LoVo (cell line): ENCODE measurements at regions not wholly inside any gene's neighbourhood (a gene's known extent, or its start where the extent isn't known, plus 50 kb on each side); places are given as distances from the start of the nearest gene placed in this dataset.

Source experiments
- DNase-seq: peaks from one replicate; pipeline ENCODE4 v3.0.0-alpha.2; 2016; ENCODE audit warnings: low spot score

GRCh38 chr1:81699234-81699633, 101.5 kb upstream of the ADGRL2 start:
- DNase-seq = no peak

DNA sequence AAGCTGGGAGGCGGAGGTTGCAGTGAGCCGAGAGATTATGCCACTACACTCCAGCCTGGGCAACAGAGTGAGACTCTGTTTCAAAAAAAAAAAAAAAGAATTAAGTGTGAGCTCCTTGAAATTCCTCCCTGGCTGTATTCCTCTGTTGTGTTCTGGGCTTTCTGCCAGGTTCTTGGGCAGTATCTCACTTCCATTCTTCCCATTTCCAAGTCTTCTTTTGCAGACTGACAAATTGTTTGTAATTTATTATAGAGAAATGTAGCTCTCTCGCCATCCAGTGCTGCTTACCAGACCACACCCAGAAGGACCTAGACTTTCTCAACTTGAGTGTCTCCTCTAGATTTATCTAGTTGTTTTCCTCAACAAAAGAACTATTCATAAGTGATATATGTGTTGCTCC, 105.0 kb upstream of the ADGRL2 start:
- no peak for DNase-seq

DNA sequence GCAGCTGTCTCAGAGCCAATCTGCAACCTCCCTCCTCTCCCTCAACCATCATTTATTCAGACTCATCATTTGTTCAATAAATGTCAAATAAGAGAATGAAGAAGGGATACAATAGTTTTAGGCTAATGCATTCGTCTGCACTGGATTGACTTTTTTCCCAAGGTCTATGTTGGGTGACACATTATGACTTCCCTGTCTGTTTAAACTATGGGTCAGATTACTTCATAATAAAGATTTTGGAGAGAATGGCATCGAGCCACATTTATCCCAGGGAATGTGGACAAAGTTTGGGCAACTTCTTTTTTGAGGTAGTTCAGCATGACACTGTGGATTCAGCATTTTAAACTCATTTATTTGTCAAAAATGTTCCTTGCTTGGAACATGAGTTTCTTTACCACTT, 107.4 kb upstream of the ADGRL2 start:
- DNase-seq = no peak

- no peak for DNase-seq
Measured at GRCh38 chr1:81690676-81691453, 109.9 kb upstream of the ADGRL2 start.

DNA sequence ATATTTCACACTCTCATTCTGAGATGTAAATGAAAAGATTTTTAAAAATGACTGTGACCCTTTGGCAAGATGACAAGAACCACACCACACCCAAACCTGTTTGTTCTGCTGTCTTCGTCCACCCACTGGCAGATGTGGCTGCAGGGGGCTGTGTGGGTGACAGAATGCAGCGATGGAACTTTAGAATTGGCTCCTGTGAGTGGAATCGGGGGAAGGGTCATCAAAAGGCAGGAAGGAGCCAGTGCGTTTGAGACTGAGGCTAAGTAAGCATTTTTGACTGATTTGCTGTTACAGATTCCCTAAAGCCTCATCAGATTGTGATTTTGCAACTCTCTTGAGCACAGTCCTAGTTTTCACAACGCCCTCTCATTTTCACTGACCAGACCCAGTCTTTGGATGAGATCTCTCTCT, 111.2 kb upstream of the ADGRL2 start:
- no peak for DNase-seq

DNA sequence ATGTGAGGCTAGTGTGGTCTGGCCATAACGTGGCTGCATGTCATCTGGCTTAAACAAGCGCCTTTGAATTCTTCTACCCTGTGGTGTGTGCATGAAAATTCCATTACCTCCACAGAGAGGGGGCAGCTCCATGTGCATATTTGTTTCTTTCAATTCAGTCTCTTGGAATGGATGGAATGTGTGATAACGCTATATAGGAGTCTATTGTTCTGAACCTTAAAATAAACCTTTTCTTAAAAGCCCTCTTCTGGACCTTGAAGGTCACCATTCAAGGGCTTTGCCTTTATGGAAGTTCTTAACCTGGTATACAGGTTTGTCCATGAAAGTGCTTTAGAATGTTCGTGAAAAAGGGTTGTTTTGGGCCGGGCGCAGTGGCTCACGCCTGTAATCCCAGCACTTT, 118.2 kb upstream of the ADGRL2 start:
- DNase-seq = no peak

- peak; percentile 14 for DNase-seq
Measured at GRCh38 chr1:81681601-81682266, 119.0 kb upstream of the ADGRL2 start.

DNA sequence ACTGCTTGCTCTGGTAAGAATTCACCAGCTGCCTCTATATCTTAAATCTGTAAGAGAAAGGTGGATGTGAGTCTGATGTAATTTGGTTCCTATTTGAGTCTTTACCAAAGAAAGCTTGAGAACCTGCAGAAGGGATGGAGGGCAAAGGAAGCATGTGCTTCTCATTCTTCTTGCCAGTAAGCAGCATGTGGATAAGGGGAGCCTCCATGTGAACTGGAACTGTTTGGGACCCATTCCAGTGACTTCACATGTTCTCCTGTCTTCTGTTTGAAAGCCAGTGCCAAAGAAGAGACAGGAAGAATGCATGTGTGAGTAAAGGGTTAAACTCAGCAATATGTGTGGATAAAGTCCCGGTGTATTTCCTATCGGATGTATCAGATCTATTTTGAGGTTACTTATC, 119.6 kb upstream of the ADGRL2 start:
- DNase-seq = no peak

DNA sequence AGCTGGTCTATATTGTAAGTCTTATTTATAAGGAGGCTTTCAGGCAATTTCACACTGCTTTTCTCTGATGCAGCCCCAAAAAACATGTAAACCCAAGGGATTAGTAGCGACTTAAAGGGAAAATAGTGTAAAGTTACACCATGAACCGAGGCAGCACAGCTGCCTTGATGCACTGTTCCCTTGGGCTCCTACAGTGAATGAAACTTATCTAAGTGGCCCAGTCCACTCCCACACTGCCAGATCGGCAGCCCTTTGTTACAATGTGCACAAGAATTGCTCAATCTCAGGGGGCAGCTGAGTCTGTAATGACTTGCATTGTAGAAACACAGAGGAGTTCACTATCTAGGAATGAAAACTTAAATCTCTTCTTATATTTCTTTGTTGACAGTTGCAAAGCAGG, 120.8 kb upstream of the ADGRL2 start:
- DNase-seq = no peak

GRCh38 chr1:81678779-81679178, 122.0 kb upstream of the ADGRL2 start:
- DNase-seq = no peak

- no peak for DNase-seq
Measured at GRCh38 chr1:81672766-81673165, 128.0 kb upstream of the ADGRL2 start.

- no peak for DNase-seq
Measured at GRCh38 chr1:81671038-81671437, 129.7 kb upstream of the ADGRL2 start.

DNA sequence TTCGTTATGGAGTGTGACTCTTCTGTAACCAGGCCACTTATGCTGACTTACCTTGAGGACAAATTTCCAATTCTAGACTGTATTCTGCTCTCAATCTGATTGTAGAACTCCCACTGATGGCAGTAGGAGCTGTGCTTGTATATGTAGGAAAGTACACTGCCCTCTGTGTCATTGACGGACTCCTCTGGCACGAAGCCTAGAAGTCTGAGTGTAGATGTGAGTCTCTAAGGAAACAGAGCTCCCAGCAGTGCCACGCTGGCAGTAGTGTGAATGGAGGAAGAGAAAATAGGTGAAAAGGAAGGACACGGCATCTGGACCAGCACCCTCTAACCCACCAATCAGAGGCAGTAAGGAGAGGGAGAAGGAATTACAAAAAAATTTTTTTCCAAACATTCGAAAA, 130.4 kb upstream of the ADGRL2 start:
- no peak for DNase-seq

- DNase-seq = no peak
Measured at GRCh38 chr1:81666586-81666985, 134.1 kb upstream of the ADGRL2 start.

- no peak for DNase-seq
Measured at GRCh38 chr1:81664341-81664740, 136.4 kb upstream of the ADGRL2 start.

GRCh38 chr1:81662913-81663526, 137.7 kb upstream of the ADGRL2 start:
- no peak for DNase-seq

DNA sequence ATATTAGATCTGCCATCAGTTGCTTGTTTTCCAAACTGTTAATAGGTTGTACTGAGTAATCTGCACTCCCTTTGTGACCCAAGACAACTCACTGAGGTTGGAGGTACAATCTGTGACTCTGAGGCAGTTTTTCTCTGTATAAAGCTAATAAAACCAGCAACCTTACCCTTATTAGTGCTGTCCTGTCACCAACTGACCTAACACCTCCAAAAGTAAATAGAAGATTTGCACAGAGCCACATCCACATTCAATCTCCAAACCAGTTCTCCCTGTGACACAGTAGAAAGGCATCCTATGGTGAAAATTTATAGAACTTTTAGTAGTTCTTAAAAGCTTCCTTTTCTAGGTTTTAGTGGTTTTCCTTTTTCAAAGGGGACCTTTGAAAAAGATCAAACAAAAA, 140.4 kb upstream of the ADGRL2 start:
- DNase-seq = no peak

DNA sequence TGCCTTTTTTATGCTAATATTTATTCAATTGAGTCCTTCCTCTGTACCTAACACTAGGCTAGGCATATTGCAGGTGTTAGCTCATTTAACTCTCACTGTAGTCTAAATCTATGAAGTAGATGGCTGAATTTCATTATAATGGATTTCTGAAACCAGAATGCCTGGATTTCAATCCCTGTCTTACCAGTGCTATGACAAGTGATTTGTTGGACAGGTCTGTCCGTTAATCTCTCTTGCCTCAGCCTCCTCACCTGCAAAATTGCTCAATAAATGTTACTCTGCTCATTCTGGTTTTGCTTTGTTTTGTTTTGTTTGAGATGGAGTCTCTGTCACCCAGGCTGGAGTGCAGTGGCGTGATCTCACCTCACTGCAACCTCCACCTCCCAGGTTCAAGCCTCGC, 146.1 kb upstream of the ADGRL2 start:
- no peak for DNase-seq

GRCh38 chr1:81654147-81654546, 146.6 kb upstream of the ADGRL2 start:
- no peak for DNase-seq

DNA sequence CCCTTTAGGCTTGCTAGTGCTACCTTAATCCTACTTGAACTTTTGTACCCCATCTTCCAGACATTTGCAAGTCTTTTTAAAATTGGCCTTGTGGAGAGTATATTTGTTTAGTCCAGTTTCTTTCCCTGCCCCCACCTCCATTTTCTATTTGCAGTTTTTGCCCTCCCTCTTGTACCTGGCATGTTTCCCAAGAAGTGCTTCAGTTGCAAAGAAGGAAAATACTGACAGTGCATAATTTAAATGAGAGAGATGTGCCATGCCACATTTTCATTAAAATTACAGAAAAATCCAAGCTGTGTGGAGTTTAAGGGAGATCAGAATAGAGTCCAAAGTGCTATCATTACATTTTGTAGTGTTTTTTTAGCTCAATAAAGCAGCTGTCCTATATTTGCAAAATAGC, 150.0 kb upstream of the ADGRL2 start:
- DNase-seq = no peak

- no peak for DNase-seq
Measured at GRCh38 chr1:81635816-81636215, 164.9 kb upstream of the ADGRL2 start.

- no peak for DNase-seq
Measured at GRCh38 chr1:81634294-81634693, 166.4 kb upstream of the ADGRL2 start.

DNA sequence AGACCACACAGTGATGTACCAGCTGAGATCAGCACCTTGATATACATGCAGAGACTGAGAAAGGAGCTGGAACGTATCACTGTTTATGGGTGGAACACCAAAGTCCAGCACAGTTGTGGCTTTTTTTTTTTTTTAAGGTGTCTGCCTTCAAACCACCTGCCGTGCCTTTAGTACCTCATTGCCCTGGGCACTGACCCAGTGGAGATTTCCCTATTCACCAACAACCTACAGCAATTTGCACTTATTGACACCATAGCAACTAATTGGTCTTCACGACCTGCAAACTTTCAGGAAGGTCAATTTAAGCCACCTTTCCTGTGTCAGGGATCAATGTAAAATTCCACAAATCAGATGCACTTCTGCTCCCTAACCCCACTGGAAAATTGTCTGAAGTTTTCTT, 181.6 kb upstream of the ADGRL2 start:
- DNase-seq = no peak
